HG03571 (cell line): ENCODE measurements at regions not wholly inside any gene's neighbourhood (a gene's known extent, or its start where the extent isn't known, plus 50 kb on each side); places are given as distances from the start of the nearest gene placed in this dataset.

Experiments used
- ATAC-seq: cut with Tn5 transposase; IDR thresholded peaks from one replicate; pipeline ENCODE4 v1.9.1; 2021; ENCODE audit not compliant: unreplicated experiment

DNA sequence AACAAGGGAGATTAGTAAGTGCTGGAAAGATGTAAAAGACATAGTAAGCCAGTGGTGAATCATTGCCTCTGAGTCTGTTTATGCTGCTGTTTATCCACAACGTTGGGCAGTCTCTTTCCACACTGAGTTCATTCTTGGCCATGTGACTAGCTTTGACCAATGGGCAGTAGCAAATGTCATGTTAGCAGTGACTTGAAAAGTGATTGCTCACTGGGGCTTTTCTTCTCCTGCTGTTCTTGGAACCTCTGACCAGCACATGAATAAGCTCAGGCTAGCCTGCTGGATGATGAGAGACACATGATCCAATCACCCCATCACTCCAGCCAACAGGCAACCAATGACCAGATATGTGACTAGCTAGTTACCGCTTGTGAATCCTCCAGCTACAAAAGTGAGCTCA, 360.4 kb downstream of the SLC4A3 start:
- ATAC-seq, result no peak

DNA sequence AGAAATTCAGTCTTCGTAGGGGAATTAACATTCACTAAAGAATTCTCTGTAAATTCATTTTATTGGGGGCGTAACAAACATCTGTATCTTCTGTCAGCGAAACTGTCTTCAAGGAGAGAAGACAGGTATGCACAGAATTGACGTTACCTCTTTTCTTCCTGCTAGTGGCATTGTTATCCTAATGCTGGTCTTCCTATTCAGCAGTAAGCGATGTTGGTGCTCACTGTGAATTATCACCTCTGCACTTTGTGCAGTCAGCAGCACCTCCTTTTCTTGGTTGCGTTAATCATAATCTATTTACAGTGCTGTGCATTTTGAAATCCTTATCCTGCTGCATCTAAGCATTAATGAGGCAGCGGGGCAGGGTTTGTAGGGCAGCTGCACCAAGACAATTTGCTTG, 362.3 kb downstream of the SLC4A3 start:
- no peak for ATAC-seq

DNA sequence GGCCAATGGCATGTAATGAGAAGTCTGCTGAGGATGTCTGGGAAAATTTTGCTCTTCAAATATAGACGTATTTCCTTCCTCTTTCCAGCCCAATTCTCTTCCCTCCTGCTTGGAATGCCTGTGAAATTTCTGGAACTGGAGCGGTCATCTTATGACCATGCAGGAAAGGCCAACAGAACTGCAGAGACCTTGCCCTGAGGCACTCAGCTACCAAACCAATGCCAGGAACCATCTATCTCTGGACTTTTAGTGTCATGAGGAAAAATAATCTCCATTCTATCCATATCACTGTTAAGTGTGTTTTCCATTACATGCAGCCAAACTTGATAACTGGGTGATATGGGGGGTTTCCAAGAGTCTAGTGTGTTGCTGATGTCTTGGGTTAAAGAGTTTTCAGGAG, 363.7 kb downstream of the SLC4A3 start:
- ATAC-seq, result no peak

DNA sequence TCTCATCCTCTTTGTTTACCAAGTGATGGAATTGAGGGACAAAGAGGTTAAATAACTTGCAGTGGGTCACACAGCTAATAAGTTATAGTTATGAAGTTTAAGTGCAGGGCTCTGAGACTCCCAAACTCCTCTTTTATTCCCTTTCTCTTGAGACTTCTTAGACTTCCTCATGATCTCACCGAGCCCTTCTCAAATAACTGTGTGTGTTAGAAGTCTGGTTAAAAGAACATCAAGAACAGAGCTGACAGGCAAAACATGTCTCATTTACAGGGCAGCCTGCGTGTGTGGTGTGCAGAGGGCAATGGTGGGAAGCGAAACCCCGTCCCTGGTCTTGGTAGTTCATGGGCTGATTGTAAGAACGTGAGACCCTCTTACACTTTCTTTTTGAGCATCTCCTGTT, 368.0 kb downstream of the SLC4A3 start:
- ATAC-seq, result no peak

DNA sequence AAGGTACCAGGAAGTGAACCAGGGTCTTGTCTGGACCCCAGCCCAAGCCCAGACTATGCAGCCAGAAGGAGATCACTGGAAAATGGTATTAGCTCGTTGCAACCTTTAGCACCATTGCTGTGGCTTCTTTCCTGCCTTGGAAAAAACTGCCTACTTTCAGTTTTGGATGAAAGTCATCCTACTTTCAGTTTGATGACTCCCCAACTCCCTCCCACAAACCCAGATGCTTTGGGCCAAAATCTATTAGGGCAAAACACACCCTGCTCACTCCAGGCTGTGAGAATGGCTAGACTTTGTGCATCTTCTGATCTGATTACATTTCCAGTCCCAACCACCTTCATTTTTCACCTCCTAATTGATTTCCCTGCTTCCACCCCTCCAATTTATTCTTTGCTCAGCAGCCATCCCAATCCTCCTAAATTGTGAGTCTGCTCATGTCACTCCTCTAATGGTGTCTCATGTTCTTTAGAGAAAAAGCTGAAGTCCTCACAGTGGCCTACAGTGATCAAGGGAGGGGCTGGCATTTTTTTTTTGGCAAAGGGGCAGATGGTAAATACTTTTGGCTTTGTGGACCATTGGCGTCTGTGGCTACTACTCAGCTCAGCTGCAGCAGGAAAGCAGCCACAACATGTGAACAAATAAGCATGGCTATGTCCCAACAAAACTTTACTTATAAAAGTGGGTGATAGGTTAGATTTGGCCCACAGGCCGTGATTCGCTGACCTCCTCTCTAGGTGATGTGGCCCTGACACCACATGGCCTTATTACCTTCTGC, 368.7 kb downstream of the SLC4A3 start:
- no peak for ATAC-seq

DNA sequence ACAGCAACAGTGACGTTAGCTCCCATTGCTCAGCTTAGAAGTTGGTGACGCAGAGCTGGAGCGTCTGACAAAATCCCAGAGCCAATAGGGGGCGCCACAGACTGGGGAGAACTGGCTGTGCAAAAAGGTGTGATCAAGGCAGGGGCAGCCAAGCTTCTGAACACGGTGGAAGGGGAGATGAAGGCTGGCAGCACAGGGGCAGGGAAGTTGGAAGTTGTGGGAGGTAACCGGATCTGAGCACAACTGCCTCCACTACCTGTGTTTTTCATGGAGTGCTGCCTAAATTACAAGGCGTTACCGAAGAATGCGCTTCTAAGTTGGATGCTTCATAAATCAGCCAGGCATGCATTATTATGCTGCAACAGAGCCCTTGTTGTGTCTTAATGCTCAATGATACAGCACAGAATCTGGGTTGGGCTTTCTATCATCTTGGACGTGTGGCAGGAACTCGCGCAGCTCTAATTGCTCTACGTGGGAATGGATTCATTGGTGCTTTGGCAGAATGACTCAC, 370.0 kb downstream of the SLC4A3 start:
- ATAC-seq, result no peak

DNA sequence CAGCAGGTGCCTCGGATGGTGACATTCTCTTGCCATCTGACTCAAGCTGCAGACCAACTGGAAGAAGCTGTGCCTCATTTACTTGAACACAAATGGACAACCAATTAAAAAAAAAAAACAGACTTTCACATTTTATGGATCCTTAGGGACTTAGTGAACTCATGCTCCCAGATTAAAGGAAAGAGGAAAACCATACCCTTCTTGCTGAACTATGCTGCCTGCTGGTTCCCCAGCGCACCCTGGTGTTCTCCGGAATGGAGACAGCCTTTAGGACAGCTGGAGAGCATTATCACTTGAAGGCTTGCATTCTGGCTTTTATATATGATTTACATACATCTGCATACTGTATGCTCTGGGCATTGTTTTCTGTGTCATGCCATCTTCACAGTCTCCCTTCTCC, 370.7 kb downstream of the SLC4A3 start:
- ATAC-seq, result no peak

DNA sequence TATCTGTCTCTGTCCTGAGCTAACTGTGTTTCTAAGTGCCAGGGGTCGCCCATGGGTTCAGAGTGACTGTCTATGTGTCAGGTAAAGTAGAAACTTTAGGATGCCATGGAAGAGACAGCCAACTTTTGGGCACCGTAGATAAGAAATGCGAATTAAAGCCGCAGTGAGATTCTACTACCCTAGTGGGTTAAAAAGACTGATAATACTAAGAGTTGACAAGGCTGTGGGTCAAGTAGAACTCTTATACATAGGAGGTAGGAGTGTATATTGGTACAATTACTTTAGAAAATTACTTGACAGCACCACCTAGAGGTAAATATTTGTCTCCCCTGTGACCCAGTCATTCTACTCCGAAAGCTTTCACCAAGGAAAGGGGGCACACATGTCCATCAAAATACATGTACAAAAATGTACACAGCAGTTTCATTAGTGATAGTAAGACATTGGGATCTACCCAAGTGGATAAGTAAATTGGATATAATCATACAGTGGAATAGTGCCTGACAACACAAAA, 371.3 kb downstream of the SLC4A3 start:
- ATAC-seq, result no peak

DNA sequence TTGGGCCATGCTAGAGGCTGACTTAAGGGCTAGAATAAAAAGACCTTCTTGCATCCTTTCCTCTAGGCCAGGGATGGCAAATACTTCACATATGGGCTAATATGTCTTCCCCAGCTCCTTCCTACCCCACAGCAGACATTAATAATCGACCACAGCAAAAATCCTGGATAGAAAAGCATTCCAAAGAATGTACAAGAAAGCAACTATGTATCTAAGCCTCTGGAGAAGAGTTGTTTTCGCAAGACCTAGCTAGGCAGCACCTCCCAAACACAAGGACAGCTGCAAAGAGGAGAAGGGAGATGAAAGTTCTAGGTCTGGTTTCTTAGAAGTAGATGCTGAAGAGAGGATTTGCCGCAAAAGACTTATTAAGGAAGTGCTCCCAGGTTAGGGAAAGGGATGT, 372.6 kb downstream of the SLC4A3 start:
- ATAC-seq, result no peak

DNA sequence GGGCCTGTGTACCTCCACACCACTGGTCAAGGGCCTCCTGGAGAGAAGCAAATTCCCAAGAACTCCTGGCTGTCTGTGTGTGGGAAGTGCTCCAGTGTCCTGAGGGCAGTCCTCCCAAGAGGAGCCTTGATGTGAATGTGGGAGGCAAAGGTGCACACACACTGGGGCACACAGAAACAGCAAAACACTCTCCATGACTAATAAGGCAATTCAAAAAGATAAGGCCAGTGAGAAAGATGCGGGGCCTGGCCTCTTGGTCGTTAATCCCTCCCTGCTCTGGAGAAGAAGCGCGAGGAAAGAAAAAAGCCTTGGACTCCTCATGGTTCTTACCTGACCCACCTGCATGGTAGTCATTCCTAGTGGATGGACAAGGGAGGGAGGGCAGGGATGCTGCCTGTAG, 373.2 kb downstream of the SLC4A3 start:
- no peak for ATAC-seq

DNA sequence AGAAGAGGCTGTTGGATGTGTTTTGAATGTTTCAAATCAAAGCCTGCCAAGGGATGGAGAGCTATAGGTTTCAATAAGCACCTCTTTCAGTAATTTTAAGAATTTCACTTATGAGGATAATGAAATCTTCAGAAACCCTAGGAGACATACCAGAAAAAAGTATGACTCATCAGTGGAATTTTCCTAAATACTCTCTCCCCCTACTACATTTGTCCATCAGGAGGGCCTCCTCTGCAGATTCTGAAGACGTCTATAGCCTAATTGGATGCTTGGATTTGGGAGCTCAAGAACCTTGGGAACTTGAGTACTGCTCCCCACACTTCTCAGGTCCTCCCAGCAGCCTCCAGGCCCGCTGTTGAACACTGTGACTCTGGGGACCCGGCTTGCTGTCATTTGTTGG, 374.3 kb downstream of the SLC4A3 start:
- ATAC-seq, result no peak

DNA sequence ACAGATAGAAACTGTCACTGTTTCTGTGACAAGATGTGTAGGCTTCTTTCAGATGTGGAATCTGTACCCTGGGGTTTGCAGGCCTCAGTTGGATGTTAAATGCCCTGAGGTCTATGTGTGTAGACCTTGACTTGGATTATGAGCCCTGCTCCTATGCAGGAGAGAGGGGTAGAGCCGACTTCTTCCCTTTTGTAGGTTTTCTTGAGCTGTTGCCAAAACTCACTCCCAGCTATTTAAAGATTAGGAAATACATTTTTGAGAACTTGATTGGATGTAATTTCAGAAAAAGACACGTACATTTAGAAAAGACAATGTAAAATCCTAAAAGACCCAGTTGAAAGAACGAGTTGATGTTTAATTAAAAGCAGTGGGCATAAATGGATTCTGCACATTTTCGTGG, 374.8 kb downstream of the SLC4A3 start:
- no peak for ATAC-seq

DNA sequence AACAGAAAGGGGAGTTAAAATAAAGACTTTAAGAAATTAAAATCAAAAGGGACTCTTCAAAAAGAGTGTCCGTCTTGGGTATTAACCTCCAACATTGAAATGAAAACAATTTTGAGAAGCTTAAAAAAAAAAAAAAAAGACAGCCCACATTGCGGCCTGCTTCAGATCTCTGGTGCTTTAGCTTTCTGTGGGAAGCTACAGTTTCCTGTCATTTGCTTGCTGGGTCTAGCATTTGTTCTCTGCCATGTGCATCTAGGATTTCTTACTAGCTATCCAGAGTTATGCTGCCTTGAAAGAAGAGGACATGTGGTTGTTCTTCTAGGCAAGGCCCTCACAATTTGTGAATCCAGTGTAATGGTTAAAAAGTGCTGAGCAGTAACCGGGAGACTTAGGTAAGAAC, 375.3 kb downstream of the SLC4A3 start:
- ATAC-seq, result no peak

DNA sequence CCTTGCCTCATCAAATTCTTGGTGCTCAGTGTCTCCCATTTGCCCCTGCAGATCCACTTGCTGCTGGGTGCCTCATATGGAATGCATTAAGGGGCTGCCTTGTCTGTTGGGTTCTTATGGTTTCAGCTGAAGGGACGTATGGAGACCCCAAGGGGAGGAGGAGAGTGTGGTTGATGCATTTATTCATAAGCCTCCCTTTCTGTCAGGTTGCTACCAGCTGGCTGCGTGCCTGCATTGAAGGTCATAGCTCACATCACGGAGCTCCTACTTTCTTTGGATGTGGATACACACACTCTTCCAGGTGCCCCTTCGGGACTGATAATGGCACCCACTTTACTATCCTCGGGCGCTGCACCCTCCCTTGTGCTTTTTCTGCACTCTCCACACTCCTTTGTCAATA, 377.9 kb downstream of the SLC4A3 start:
- no peak for ATAC-seq

DNA sequence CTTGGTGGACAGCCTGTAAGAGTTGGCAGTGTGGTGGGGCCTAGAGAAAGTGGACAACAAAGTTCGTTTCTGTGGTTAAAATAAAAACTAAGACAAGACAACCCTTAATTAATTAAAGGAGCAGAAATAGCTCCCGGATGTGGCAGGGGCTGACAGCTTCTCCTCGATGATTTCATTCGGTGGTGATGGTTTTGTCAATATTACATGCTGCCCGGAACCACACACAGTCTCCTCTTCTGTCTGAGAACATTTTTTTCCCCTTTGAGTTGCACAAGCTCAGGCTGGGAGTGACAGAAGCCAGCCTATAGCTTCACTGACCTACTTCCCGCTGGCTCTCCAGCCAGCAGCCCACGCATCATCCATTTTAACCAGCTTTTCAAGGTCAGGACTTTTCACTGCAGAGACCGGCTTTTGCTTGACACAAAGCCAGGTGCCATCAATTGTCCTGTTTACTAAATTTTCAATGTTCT, 378.8 kb downstream of the SLC4A3 start:
- no peak for ATAC-seq

DNA sequence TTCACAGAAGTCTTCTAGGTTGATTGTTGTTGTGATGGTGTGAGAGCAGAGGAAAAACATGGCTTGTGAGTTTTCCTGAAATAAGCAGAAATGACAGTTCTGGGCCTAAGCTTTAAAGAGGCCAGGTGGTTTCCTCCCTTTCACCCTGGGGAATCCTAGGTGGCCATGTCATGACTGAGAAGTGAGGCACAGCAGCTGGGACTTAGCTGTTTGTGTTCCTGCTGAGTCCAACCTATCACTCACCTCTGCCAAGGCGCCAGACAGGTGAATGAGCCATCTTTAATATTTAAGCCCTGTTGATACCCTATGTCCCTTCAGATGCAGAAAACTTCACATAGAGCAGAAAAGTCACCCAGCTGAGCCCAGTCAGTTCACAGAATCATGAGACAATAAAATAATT, 384.4 kb downstream of the SLC4A3 start:
- no peak for ATAC-seq

DNA sequence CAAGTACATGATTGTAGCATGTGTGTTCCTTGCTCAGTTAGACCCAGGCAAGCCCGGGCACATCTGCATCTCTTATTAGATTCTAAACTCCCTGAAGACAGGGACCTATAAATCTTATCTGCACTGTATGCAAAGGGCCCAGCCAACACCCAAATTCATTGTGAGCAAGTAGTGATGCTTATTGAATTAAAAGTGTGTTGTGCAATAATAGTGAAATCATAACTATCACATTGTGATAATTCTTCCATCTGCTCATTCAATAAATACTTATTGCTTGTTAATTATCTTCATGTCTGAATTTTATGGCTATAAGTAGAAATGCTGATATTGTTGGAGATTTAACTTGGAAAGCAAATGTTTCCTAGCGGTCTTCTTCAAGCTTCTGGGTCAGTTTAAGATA, 387.5 kb downstream of the SLC4A3 start:
- no peak for ATAC-seq

DNA sequence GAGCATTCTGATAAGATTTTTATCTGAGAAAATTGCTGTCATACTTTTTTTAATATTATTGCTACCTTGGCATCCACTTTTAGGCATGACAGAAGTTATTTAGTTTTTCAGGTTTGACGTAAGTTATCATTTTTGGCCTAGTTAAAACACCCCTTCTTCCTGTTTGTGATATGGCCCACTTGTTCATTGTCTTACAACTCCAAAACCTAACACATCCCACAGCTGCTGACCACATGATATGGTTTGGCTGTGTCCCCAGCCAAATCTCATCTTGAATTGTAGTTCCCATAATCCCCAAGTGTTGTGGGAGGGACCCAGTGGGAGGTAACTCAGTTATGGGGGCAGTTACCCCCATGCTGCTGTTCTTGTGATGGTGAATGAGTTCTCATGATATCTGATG, 388.1 kb downstream of the SLC4A3 start:
- no peak for ATAC-seq

DNA sequence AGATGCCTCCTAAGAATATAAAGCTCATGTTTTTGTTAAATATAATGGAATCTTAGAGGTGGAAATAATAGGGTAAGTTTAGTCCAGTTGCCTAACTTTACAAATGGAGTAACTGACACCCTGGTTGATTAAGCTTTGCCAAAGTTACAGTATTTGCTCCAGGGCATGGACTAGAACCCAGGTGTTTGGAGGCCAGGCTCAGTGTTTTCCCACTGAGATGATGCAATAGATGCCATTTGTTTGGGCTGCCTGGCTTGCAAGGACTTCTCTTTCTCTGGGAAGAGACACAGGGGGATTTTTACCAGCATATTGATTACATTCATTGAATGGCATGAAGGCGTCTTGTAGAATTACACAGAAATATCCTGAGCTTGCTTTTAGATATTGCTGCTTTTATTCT, 397.8 kb downstream of the SLC4A3 start:
- no peak for ATAC-seq

DNA sequence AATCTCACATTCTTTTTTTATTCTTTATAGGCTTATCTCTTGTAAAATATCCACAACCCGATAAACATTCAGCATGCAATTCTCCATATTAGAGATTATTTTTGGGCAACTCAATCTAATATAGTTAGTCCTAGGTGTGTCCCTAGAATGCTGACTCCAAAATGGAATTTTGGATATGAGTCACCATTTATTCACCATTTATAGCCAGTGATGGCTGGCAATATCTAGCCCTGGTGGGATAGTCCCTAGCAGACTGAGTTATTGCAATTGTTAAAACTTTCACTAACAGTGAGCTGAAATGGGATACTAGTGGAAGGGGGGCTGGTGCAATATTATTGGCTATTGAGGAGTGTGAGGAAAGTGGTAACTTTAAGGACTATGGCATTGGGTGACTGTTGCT, 401.6 kb downstream of the SLC4A3 start:
- ATAC-seq, result no peak

DNA sequence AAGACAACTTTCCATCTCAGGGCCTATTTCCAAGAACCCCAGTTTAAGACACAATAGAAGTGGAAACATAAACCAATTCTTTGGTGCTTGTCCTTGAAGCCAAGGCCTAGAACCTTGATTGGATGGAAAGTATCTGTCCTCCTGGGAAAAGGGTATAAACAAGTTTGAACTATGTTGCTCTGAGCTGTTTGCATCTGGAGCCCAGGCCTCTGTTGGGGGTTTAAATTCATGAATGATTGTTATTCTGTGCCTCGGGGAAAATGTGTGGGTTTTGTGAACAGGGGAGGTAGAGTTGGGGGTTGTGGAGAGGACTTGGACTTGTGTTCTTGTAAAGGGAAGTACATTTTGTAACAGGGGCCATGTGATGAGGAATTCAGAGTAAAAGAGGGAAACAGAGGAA, 406.1 kb downstream of the SLC4A3 start:
- no peak for ATAC-seq

DNA sequence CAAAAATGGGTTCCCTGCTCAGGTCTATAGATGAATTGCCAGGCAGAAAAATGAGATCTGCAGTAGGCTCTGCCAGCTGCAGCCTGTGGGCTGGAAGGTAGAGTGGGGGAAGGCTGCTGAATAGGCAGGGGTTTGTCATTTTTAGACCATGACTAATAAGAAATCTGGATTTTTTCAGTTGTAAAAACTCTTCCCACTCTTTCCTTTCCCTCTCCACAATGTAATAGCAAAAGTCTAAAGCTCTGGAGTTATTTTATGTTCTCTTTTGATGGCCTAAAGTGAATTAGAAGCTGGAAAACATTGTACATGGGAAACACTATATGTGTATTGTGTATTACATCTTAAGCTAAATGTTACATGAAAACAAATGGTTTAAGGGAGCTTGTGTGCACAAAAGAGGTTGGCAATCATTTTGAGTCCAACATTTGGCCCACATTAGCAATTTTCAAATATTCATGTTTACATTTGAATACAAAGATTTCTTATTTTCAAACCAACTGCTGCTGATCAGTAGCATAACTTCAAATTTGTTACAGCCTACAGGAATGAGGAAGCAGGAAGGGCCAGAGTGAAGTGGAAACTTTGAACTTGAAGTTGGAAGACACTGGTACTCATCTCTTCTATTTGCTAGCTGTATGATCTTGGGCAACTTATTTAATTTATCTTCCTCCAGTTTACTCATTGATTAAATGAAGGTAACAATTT, 407.1 kb downstream of the SLC4A3 start:
- no peak for ATAC-seq
